IPS-NIHi7 (cell line): ENCODE measurements at regions not wholly inside any gene's neighbourhood (a gene's known extent, or its start where the extent isn't known, plus 50 kb on each side); places are given as distances from the start of the nearest gene placed in this dataset.

Experiments used
- DNase-seq: peaks from one replicate; pipeline ENCODE4 v3.0.0; 2012; ENCODE audit warnings: mixed read lengths; ENCODE audit errors: extremely low spot score

- no peak for DNase-seq
These were observed 329.9 kb downstream of the SLITRK6 start for GRCh38 chr13:85469320-85469719.

- DNase-seq, result no peak
These were observed 336.3 kb downstream of the SLITRK6 start for GRCh38 chr13:85462792-85463425.

- DNase-seq, result no peak
These were observed 337.6 kb downstream of the SLITRK6 start for GRCh38 chr13:85461621-85462020.

- DNase-seq, result no peak
These were observed 353.7 kb downstream of the SLITRK6 start for GRCh38 chr13:85445534-85445933.

- no peak for DNase-seq
These were observed 357.2 kb downstream of the SLITRK6 start for GRCh38 chr13:85441975-85442374.

GRCh38 chr13:85441364-85441763, 357.9 kb downstream of the SLITRK6 start:
- no peak for DNase-seq

- no peak for DNase-seq
These were observed 363.2 kb downstream of the SLITRK6 start for GRCh38 chr13:85436029-85436428.

GRCh38 chr13:85434927-85435326, 364.3 kb downstream of the SLITRK6 start:
- DNase-seq, result no peak

- no peak for DNase-seq
These were observed 366.3 kb downstream of the SLITRK6 start for GRCh38 chr13:85432881-85433280.

- no peak for DNase-seq
These were observed 367.5 kb downstream of the SLITRK6 start for GRCh38 chr13:85431720-85432119.

- DNase-seq, result no peak
These were observed 368.9 kb downstream of the SLITRK6 start for GRCh38 chr13:85430216-85430794.

GRCh38 chr13:85427416-85427815, 371.8 kb downstream of the SLITRK6 start:
- no peak for DNase-seq

GRCh38 chr13:85420136-85420535, 379.1 kb downstream of the SLITRK6 start:
- DNase-seq, result no peak

- DNase-seq, result no peak
These were observed 379.6 kb downstream of the SLITRK6 start for GRCh38 chr13:85419611-85420010.

GRCh38 chr13:85417807-85418206, 381.4 kb downstream of the SLITRK6 start:
- no peak for DNase-seq

- DNase-seq, result no peak
These were observed 385.6 kb downstream of the SLITRK6 start for GRCh38 chr13:85413664-85414063.

- no peak for DNase-seq
These were observed 386.8 kb downstream of the SLITRK6 start for GRCh38 chr13:85412448-85412847.

GRCh38 chr13:85411591-85411990, 387.6 kb downstream of the SLITRK6 start:
- DNase-seq, result no peak

- DNase-seq, result no peak
These were observed 390.8 kb downstream of the SLITRK6 start for GRCh38 chr13:85408415-85408814.

- DNase-seq, result no peak
These were observed 392.8 kb downstream of the SLITRK6 start for GRCh38 chr13:85406269-85406975.

- no peak for DNase-seq
These were observed 393.8 kb downstream of the SLITRK6 start for GRCh38 chr13:85405316-85405897.

- DNase-seq, result no peak
These were observed 412.8 kb downstream of the SLITRK6 start for GRCh38 chr13:85386424-85386823.

- no peak for DNase-seq
These were observed 415.9 kb downstream of the SLITRK6 start for GRCh38 chr13:85383291-85383690.
